ENCODE measurements at regions not wholly inside any gene's neighbourhood (a gene's known extent, or its start where the extent isn't known, plus 50 kb on each side); places are given as distances from the start of the nearest gene placed in this dataset.
A peak's percentile ranks its signal among the peaks of the same experiment; 100 is the strongest.

DNA sequence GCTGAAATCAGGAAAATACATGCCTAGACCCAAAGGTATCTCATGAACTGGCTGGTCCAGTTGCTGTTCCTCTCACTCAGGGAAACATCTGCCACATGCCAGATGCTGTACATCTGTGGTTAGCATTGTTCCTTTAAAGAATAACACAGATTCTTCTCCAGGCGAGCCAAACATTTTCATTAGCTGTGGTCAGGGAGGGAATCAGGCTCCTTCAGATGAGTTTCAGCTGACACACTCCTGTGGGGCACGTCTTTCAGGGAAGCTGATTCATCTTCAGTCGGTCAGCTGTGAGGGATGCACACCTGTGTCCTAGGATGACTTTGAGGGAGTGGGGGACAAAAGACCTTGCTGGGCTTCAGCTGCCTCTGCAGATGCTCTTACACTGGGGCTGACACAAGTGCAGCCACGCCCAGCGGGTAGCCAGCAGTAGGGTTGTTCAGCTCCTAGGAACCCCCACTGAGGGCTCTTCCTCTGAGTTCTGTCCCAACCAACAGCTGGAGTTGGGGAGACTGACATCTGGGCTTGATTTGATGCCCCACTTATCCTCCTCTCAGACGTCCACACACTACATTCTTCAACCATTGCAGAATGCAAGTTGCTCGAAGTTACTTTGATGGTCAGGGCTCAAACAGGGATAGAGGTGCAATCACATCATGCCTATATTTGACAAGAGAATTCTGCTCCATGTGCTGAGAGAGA is 155.0 kb downstream of the NUAK1 start (continued):
- TF ChIP-seq, protein P1, sequence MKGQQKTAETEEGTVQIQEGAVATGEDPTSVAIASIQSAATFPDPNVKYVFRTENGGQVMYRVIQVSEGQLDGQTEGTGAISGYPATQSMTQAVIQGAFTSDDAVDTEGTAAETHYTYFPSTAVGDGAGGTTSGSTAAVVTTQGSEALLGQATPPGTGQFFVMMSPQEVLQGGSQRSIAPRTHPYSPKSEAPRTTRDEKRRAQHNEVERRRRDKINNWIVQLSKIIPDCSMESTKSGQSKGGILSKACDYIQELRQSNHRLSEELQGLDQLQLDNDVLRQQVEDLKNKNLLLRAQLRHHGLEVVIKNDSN (IDR thresholded peaks at IDR 0.05; ENCODE audit: borderline replicate concordance, extremely low read length, insufficient read depth, low read depth, low read length): no peak
- TF ChIP-seq STAT3 (IDR thresholded peaks at IDR 0.05; ENCODE audit: low read depth, low read length) (no peak), SP1 (IDR thresholded peaks at IDR 0.05; ENCODE audit: low read depth, low read length) (no peak), ZBTB33 (IDR thresholded peaks at IDR 0.05) (no peak)

- Histone ChIP-seq H2AFZ (ENCODE audit: control insufficient read depth, low read depth, low read length) (no peak overlapping the region), H3K4me1 (ENCODE audit: control insufficient read depth, insufficient read depth, low read length) (no peaks in the 10 kb centered on the region), H3K27me3 (replicated peaks in 1 of 2; ENCODE audit: control insufficient read depth in 2 of 2, insufficient read depth in 2 of 2, low read length in 1 of 2) (no peaks in the 10 kb centered on the region), H3K79me2 (ENCODE audit: control insufficient read depth, insufficient read depth, low read length) (no peaks in the 10 kb centered on the region), H3K27ac (ENCODE audit: control insufficient read depth, insufficient read depth) (no peak overlapping the region), H3K4me2 (ENCODE audit: control insufficient read depth, insufficient read depth) (no peak overlapping the region), H3K9ac (ENCODE audit: control insufficient read depth, insufficient read depth, low read length) (no peak overlapping the region), H4K20me1 (ENCODE audit: control insufficient read depth, insufficient read depth) (no peaks in the 10 kb centered on the region), H3K9me3 (replicated peaks; ENCODE audit: control insufficient read depth, insufficient read depth, low read length) (no peaks in the 10 kb centered on the region; the same call in 2 of the 3 replicates), H3K36me3 (ENCODE audit: control insufficient read depth in 2 of 2, insufficient read depth in 2 of 2, low read length in 1 of 2) (no peaks in the 10 kb centered on the region), H3K4me3 (no peak overlapping the region)
- ChIA-PET RAD21 (ENCODE audit: unreplicated experiment) (no interaction called here), CTCF (no interaction called here), SMC1A (ENCODE audit: uncharacterized antibody, unreplicated experiment) (no interaction called here), POLR2A (no interaction called here)
- in situ Hi-C loops (cut with MboI) (no loop called here), intact Hi-C loops (cut with micrococcal nuclease; ENCODE audit: unreplicated experiment) (no loop called here)
- FAIRE-seq: no peak
- no peak for ATAC-seq
- WGBS (ENCODE audit: insufficient coverage, insufficient replicate concordance, low lambda C conversion rate, missing lambda C conversion rate): 33% methylated on average over 2 of the region's 2 CpGs
- no peak for DNase-seq (ENCODE audit: low read depth, low spot score)
- TF ChIP-seq, protein P2, sequence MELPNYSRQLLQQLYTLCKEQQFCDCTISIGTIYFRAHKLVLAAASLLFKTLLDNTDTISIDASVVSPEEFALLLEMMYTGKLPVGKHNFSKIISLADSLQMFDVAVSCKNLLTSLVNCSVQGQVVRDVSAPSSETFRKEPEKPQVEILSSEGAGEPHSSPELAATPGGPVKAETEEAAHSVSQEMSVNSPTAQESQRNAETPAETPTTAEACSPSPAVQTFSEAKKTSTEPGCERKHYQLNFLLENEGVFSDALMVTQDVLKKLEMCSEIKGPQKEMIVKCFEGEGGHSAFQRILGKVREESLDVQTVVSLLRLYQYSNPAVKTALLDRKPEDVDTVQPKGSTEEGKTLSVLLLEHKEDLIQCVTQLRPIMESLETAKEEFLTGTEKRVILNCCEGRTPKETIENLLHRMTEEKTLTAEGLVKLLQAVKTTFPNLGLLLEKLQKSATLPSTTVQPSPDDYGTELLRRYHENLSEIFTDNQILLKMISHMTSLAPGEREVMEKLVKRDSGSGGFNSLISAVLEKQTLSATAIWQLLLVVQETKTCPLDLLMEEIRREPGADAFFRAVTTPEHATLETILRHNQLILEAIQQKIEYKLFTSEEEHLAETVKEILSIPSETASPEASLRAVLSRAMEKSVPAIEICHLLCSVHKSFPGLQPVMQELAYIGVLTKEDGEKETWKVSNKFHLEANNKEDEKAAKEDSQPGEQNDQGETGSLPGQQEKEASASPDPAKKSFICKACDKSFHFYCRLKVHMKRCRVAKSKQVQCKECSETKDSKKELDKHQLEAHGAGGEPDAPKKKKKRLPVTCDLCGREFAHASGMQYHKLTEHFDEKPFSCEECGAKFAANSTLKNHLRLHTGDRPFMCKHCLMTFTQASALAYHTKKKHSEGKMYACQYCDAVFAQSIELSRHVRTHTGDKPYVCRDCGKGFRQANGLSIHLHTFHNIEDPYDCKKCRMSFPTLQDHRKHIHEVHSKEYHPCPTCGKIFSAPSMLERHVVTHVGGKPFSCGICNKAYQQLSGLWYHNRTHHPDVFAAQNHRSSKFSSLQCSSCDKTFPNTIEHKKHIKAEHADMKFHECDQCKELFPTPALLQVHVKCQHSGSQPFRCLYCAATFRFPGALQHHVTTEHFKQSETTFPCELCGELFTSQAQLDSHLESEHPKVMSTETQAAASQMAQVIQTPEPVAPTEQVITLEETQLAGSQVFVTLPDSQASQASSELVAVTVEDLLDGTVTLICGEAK (IDR thresholded peaks at IDR 0.05; ENCODE audit: borderline replicate concordance): peak; percentile 58
- TF ChIP-seq RCOR1 (conservative IDR thresholded peaks at IDR 0.05; ENCODE audit: low read depth, low read length): no peak
- BruUV-seq (replicated peaks): no TSS peak
Observed at GRCh38 chr12:105985383-105985782, 153.4 kb downstream of the NUAK1 start.
